ENCODE measurements at regions not wholly inside any gene's neighbourhood (a gene's known extent, or its start where the extent isn't known, plus 50 kb on each side); places are given as distances from the start of the nearest gene placed in this dataset.

DNA sequence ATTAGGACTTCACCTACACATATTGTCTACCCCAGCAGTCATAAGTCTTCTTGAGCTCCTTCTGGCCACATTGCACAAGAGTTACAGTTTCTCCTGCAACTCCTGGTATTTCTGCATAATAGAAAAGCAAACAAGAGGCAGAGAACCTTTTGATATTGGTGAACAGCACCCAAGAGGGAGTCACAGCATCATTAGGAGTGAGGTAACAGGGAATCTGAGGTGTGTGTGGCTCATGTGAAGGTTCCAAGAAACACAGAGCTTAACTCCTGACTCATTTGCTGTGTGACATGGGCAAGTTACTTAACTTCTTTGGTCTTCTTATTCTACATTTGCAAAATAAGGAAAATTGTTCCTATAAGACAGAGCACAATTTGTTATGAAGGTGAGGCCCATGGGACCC is 374.6 kb downstream of the INSC start:
- no peaks in the 10 kb centered on the region for H3K27me3 ChIP-seq
- TF ChIP-seq POLR2A (IDR thresholded peaks at IDR 0.05) (no peak), CTCF (IDR thresholded peaks at IDR 0.05) (no peak)
- no peaks in the 10 kb centered on the region for H3K9me3 ChIP-seq
- H3K27ac ChIP-seq, result no peak overlapping the region
- H3K4me1 ChIP-seq, result no peaks in the 10 kb centered on the region
- no peak for DNase-seq
- no peaks in the 10 kb centered on the region for H3K36me3 ChIP-seq
- H3K4me3 ChIP-seq, result no peak overlapping the region

DNA sequence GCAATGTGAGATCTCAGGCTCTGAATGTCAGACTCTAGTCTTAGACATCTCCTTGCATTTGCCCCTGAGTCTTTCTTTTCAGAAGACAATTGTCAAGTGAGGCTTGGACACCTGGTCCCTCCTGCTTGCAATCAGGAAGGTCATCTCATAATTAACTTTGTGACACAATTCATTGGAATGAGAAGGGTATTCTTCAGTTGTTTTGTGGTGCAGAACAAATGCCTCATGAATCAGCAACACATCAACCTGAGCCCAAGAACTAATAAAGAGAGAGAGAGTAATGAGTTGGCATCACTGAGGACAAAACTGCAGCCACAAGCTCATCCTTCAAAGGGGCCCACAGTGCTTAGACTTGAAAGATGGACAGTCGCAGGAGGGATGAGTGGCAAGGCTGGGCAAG is 375.8 kb downstream of the INSC start:
- Histone ChIP-seq H3K27me3 (no peaks in the 10 kb centered on the region), H3K9me3 (no peaks in the 10 kb centered on the region), H3K36me3 (no peaks in the 10 kb centered on the region), H3K4me3 (no peak overlapping the region), H3K27ac (no peak overlapping the region), H3K4me1 (peaks cover 0 to under 1% (median 0%) of the 10 kb centered on the region in 4 donors)
- no peak for DNase-seq
- TF ChIP-seq POLR2A (IDR thresholded peaks at IDR 0.05) (no peak), CTCF (IDR thresholded peaks at IDR 0.05) (no peak)

- no peak for DNase-seq
- no peaks in the 10 kb centered on the region for H3K27me3 ChIP-seq
These were observed 378.3 kb downstream of the INSC start for GRCh38 chr11:15493066-15493465.

DNA sequence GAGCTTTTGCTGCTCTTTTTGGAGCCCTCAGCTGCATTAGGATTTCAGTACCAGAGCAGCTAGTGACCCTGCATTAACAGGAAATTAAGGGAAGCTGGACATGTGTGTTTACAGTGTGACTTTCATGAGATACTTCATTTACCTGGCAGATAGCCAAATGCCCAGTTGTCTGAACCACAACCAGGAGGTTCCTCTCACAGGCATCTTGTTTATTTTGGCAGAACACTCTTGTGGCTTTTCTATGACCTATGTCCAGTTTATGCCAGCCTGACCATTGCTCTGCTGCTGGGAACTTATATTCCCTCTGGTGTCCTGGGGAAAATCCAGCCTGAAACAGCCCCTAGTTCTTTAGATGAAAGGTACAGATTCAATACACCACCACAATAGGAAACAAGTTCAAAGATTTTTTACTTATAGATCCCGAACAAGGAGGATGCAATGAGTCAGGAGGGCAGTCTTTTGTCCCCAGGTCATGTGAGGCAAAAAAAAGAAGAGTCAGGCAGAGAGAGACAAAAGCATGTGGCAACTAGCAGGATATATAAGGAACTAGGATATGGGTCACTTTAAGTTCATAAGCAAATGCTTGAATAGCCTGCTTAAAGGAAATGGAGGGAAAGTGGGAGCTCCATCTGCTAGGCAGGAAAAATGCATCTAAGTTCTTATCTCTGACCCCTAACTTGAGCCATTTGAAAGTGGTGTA is 379.3 kb downstream of the INSC start:
- Histone ChIP-seq H3K9me3 (no peaks in the 10 kb centered on the region), H3K27ac (peak overlapping the region in 1 of 4 donors; percentile 54), H3K36me3 (no peaks in the 10 kb centered on the region), H3K27me3 (no peaks in the 10 kb centered on the region), H3K4me3 (no peak overlapping the region), H3K4me1 (peaks cover 0 to 6% (median 0%) of the 10 kb centered on the region in 4 donors)
- TF ChIP-seq POLR2A (IDR thresholded peaks at IDR 0.05), result no peak
- no peak for TF ChIP-seq CTCF (IDR thresholded peaks at IDR 0.05)
- no peak for DNase-seq

More at GRCh38 chr11:15493066-15493465, 378.3 kb downstream of the INSC start:
- no peaks in the 10 kb centered on the region for H3K9me3 ChIP-seq
- H3K4me3 ChIP-seq, result no peak overlapping the region
- no peaks in the 10 kb centered on the region for H3K36me3 ChIP-seq
- no peak for TF ChIP-seq CTCF (IDR thresholded peaks at IDR 0.05)
- no peak for TF ChIP-seq POLR2A (IDR thresholded peaks at IDR 0.05)
- H3K27ac ChIP-seq, result no peak overlapping the region
- H3K4me1 ChIP-seq, result peaks cover 0 to 6% (median 0%) of the 10 kb centered on the region in 4 donors

- H3K27ac ChIP-seq, result peak overlapping the region in 2 of 4 donors; percentile 38 to 54
- no peaks in the 10 kb centered on the region for H3K36me3 ChIP-seq
- peaks cover 0 to 6% (median 0%) of the 10 kb centered on the region in 4 donors for H3K4me1 ChIP-seq
- H3K27me3 ChIP-seq, result no peaks in the 10 kb centered on the region
- DNase-seq, result no peak
- no peak overlapping the region for H3K4me3 ChIP-seq
- H3K9me3 ChIP-seq, result no peaks in the 10 kb centered on the region
- no peak for TF ChIP-seq POLR2A (IDR thresholded peaks at IDR 0.05)
- TF ChIP-seq CTCF (IDR thresholded peaks at IDR 0.05), result no peak
These were observed 380.0 kb downstream of the INSC start for GRCh38 chr11:15494740-15495139.
